ENCODE measurements at regions not wholly inside any gene's neighbourhood (a gene's known extent, or its start where the extent isn't known, plus 50 kb on each side); places are given as distances from the start of the nearest gene placed in this dataset.

GRCh38 chr2:133736674-133737073, 168.4 kb upstream of the NCKAP5 start:
- Histone ChIP-seq H3K4me1 (ENCODE audit: control insufficient read depth, insufficient read depth, low read length) (no peaks in the 10 kb centered on the region), H4K20me1 (ENCODE audit: control insufficient read depth, insufficient read depth) (no peaks in the 10 kb centered on the region), H3K79me2 (ENCODE audit: control insufficient read depth, insufficient read depth, low read length) (no peaks in the 10 kb centered on the region), H3K9me3 (replicated peaks; ENCODE audit: control insufficient read depth, insufficient read depth, low read length) (peaks cover 2% of the 10 kb centered on the region; the same call in 1 of the 3 replicates), H3K4me3 (no peak overlapping the region), H3K4me2 (ENCODE audit: control insufficient read depth, insufficient read depth) (no peak overlapping the region), H3K27me3 (replicated peaks in 1 of 2; ENCODE audit: control insufficient read depth in 2 of 2, insufficient read depth in 2 of 2, low read length in 1 of 2) (no peaks in the 10 kb centered on the region), H3K27ac (ENCODE audit: control insufficient read depth, insufficient read depth) (no peak overlapping the region), H3K9ac (ENCODE audit: control insufficient read depth, insufficient read depth, low read length) (no peak overlapping the region), H3K36me3 (ENCODE audit: control insufficient read depth in 2 of 2, insufficient read depth in 2 of 2, low read length in 1 of 2) (no peaks in the 10 kb centered on the region), H2AFZ (ENCODE audit: control insufficient read depth, low read depth, low read length) (no peak overlapping the region)
- ChIA-PET POLR2A (no interaction called here), SMC1A (ENCODE audit: uncharacterized antibody, unreplicated experiment) (no interaction called here), RAD21 (ENCODE audit: unreplicated experiment) (no interaction called here), CTCF (no interaction called here)
- WGBS (ENCODE audit: insufficient coverage, insufficient replicate concordance, low lambda C conversion rate, missing lambda C conversion rate), result 1% methylated on average over 4 of the region's 4 CpGs
- DNase-seq (ENCODE audit: low read depth, low spot score) (no peak), ATAC-seq (no peak), FAIRE-seq (no peak)
- in situ Hi-C loops (cut with MboI), result no loop called here
- BruUV-seq (replicated peaks), result no TSS peak
- intact Hi-C loops (cut with micrococcal nuclease; ENCODE audit: unreplicated experiment), result no loop called here
- TF ChIP-seq STAT3 (IDR thresholded peaks at IDR 0.05; ENCODE audit: low read depth, low read length) (no peak), YBX1 (IDR thresholded peaks at IDR 0.05) (no peak), BACH1 (IDR thresholded peaks at IDR 0.05; ENCODE audit: borderline replicate concordance) (no peak), FOXM1 (IDR thresholded peaks at IDR 0.05; ENCODE audit: low read depth, low read length) (no peak), NR2C1 (IDR thresholded peaks at IDR 0.05) (no peak), ESRRA (IDR thresholded peaks at IDR 0.05; ENCODE audit: low read length) (no peak), CHD4 (IDR thresholded peaks at IDR 0.05) (no peak), SMAD1 (IDR thresholded peaks at IDR 0.05; ENCODE audit: low read depth, partially characterized antibody) (no peak), MEF2B (IDR thresholded peaks at IDR 0.05; ENCODE audit: partially characterized antibody, poor library complexity, severe bottlenecking) (no peak), SUZ12 (IDR thresholded peaks at IDR 0.05; ENCODE audit: unreplicated experiment) (no peak), ZNF24 (IDR thresholded peaks at IDR 0.05) (no peak), NFXL1 (IDR thresholded peaks at IDR 0.05; ENCODE audit: borderline replicate concordance) (no peak), TAF1 (IDR thresholded peaks at IDR 0.05; ENCODE audit: borderline replicate concordance, low read depth, low read length) (no peak), FOS (IDR thresholded peaks at IDR 0.05; ENCODE audit: borderline replicate concordance, extremely low read depth, insufficient read length) (no peak), MTA3 (IDR thresholded peaks at IDR 0.05; ENCODE audit: borderline replicate concordance, low read length) (no peak), CBX3 (IDR thresholded peaks at IDR 0.05; ENCODE audit: borderline replicate concordance, low read depth) (no peak), HDAC6 (IDR thresholded peaks at IDR 0.05; ENCODE audit: unreplicated experiment) (no peak)
- TF ChIP-seq, protein P1, sequence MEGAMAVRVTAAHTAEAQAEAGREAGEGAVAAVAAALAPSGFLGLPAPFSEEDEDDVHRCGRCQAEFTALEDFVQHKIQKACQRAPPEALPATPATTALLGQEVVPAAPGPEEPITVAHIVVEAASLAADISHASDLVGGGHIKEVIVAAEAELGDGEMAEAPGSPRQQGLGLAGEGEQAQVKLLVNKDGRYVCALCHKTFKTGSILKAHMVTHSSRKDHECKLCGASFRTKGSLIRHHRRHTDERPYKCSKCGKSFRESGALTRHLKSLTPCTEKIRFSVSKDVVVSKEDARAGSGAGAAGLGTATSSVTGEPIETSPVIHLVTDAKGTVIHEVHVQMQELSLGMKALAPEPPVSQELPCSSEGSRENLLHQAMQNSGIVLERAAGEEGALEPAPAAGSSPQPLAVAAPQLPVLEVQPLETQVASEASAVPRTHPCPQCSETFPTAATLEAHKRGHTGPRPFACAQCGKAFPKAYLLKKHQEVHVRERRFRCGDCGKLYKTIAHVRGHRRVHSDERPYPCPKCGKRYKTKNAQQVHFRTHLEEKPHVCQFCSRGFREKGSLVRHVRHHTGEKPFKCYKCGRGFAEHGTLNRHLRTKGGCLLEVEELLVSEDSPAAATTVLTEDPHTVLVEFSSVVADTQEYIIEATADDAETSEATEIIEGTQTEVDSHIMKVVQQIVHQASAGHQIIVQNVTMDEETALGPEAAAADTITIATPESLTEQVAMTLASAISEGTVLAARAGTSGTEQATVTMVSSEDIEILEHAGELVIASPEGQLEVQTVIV (IDR thresholded peaks at IDR 0.05; ENCODE audit: borderline replicate concordance, partially characterized antibody), result no peak
- TF ChIP-seq, protein P2, sequence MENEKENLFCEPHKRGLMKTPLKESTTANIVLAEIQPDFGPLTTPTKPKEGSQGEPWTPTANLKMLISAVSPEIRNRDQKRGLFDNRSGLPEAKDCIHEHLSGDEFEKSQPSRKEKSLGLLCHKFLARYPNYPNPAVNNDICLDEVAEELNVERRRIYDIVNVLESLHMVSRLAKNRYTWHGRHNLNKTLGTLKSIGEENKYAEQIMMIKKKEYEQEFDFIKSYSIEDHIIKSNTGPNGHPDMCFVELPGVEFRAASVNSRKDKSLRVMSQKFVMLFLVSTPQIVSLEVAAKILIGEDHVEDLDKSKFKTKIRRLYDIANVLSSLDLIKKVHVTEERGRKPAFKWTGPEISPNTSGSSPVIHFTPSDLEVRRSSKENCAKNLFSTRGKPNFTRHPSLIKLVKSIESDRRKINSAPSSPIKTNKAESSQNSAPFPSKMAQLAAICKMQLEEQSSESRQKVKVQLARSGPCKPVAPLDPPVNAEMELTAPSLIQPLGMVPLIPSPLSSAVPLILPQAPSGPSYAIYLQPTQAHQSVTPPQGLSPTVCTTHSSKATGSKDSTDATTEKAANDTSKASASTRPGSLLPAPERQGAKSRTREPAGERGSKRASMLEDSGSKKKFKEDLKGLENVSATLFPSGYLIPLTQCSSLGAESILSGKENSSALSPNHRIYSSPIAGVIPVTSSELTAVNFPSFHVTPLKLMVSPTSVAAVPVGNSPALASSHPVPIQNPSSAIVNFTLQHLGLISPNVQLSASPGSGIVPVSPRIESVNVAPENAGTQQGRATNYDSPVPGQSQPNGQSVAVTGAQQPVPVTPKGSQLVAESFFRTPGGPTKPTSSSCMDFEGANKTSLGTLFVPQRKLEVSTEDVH (IDR thresholded peaks at IDR 0.05; ENCODE audit: low read depth, partially characterized antibody), result no peak
- TF ChIP-seq, protein P3, sequence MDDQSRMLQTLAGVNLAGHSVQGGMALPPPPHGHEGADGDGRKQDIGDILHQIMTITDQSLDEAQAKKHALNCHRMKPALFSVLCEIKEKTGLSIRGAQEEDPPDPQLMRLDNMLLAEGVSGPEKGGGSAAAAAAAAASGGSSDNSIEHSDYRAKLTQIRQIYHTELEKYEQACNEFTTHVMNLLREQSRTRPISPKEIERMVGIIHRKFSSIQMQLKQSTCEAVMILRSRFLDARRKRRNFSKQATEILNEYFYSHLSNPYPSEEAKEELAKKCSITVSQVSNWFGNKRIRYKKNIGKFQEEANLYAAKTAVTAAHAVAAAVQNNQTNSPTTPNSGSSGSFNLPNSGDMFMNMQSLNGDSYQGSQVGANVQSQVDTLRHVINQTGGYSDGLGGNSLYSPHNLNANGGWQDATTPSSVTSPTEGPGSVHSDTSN (IDR thresholded peaks at IDR 0.05; ENCODE audit: insufficient replicate concordance, low read depth, low read length), result no peak

Data from GM12878 (cell line).